WTC11 (cell line): ENCODE measurements at regions not wholly inside any gene's neighbourhood (a gene's known extent, or its start where the extent isn't known, plus 50 kb on each side); places are given as distances from the start of the nearest gene placed in this dataset.

Experiments used
- ATAC-seq: fragments of 200-7000 bp; cut with Tn5 transposase; 2 replicates; pipeline ENCODE4 v1.10.0; 2021; ENCODE audit warnings: mild to moderate bottlenecking, moderate library complexity
- CTCF ChIA-PET: fragments of 300-600 bp; sonication (Branson Sonifier 250); formaldehyde crosslinking; loops from one replicate; lab custom pipeline; 2021; ENCODE audit warnings: antibody characterized with exemption; lab: Charles Lee
- POLR2A ChIA-PET: fragments of 350-600 bp; sonication (Branson Sonifier 250); formaldehyde crosslinking; loops from one replicate; lab custom pipeline; 2021; ENCODE audit warnings: antibody characterized with exemption; lab: Charles Lee
- DNase-seq: peaks from one replicate; pipeline ENCODE4 v3.0.0; 2021; ENCODE audit warnings: low spot score
- H3K27ac Mint-ChIP-seq: 2 replicates; pipeline ENCODE4 v1.8.0; 2021; ENCODE audit warnings: mixed read lengths
- H3K27me3 Mint-ChIP-seq: 2 replicates; pipeline ENCODE4 v1.8.0; 2021; ENCODE audit warnings: low read depth, mild to moderate bottlenecking, moderate library complexity, mixed read lengths
- H3K36me3 Mint-ChIP-seq: 2 replicates; pipeline ENCODE4 v1.8.0; 2021; ENCODE audit warnings: mixed read lengths
- H3K4me1 Mint-ChIP-seq: 2 replicates; pipeline ENCODE4 v1.8.0; 2022; ENCODE audit warnings: mixed read lengths
- H3K4me3 Mint-ChIP-seq: 2 replicates; pipeline ENCODE4 v1.8.0; 2021; ENCODE audit warnings: mild to moderate bottlenecking, moderate library complexity, mixed read lengths
- H3K9me3 Mint-ChIP-seq: 2 replicates; pipeline ENCODE4 v1.8.0; 2021; ENCODE audit warnings: mixed read lengths
- AFF4 ChIP-seq: sonication (generic); formaldehyde crosslinking; IDR thresholded peaks from 2 replicates; pipeline ENCODE4 v1.8.1; 2023; ENCODE audit warnings: mild to moderate bottlenecking, missing genetic modification reagents, borderline replicate concordance
- ATF1 ChIP-seq: sonication (generic); formaldehyde crosslinking; IDR thresholded peaks from 2 replicates; pipeline ENCODE4 v1.8.1; 2023; ENCODE audit warnings: mild to moderate bottlenecking, moderate library complexity, missing genetic modification reagents
- ATF6 ChIP-seq: sonication (generic); formaldehyde crosslinking; IDR thresholded peaks from 2 replicates; pipeline ENCODE4 v1.8.1; 2023; ENCODE audit warnings: mild to moderate bottlenecking, missing genetic modification reagents
- E2F5 ChIP-seq: sonication (generic); formaldehyde crosslinking; IDR thresholded peaks from 2 replicates; pipeline ENCODE4 v1.8.1; 2022; ENCODE audit warnings: mild to moderate bottlenecking, moderate library complexity, missing genetic modification reagents
- FOXJ3 ChIP-seq: sonication (generic); formaldehyde crosslinking; IDR thresholded peaks from 2 replicates; pipeline ENCODE4 v1.9.0; 2021; ENCODE audit warnings: missing genetic modification reagents, mild to moderate bottlenecking, borderline replicate concordance
- GABPB1 ChIP-seq: sonication (generic); formaldehyde crosslinking; IDR thresholded peaks from 2 replicates; pipeline ENCODE4 v1.8.1; 2023; ENCODE audit warnings: mild to moderate bottlenecking, missing genetic modification reagents
- IRF1 ChIP-seq: sonication (generic); formaldehyde crosslinking; IDR thresholded peaks from 2 replicates; pipeline ENCODE4 v1.8.0; 2023; ENCODE audit warnings: missing genetic modification reagents
- NFATC4 ChIP-seq: fragments of 250-450 bp; sonication (Bioruptor Pico); IDR thresholded peaks from 2 replicates; pipeline ENCODE4 v1.9.0; 2021; ENCODE audit warnings: mild to moderate bottlenecking
- NFYB ChIP-seq: sonication (generic); formaldehyde crosslinking; conservative IDR thresholded peaks from 2 replicates; pipeline ENCODE4 v1.8.0; 2022; ENCODE audit warnings: low read depth, missing genetic modification reagents
- NR2C2 ChIP-seq: sonication (generic); formaldehyde crosslinking; IDR thresholded peaks from 2 replicates; pipeline ENCODE4 v1.8.0; 2022; ENCODE audit warnings: mild to moderate bottlenecking, missing genetic modification reagents
- RELA ChIP-seq: sonication (generic); formaldehyde crosslinking; IDR thresholded peaks from 2 replicates; pipeline ENCODE4 v1.8.1; 2022; ENCODE audit warnings: missing genetic modification reagents, mild to moderate bottlenecking, borderline replicate concordance
- TCF7 ChIP-seq: sonication (generic); formaldehyde crosslinking; IDR thresholded peaks from 2 replicates; pipeline ENCODE4 v1.8.0; 2022; ENCODE audit warnings: mild to moderate bottlenecking, low read depth, missing genetic modification reagents, moderate library complexity
- TEAD4 ChIP-seq: sonication (generic); formaldehyde crosslinking; IDR thresholded peaks from 2 replicates; pipeline ENCODE4 v1.8.0; 2022; ENCODE audit warnings: mild to moderate bottlenecking, missing genetic modification reagents
- TP53 ChIP-seq: sonication (generic); formaldehyde crosslinking; IDR thresholded peaks from 2 replicates; pipeline ENCODE4 v1.8.1; 2023; ENCODE audit warnings: mild to moderate bottlenecking, missing genetic modification reagents
- ZNF281 ChIP-seq: sonication (generic); formaldehyde crosslinking; IDR thresholded peaks from 2 replicates; pipeline ENCODE4 v1.8.0; 2023; ENCODE audit warnings: mild to moderate bottlenecking, missing genetic modification reagents
- ZNF317 ChIP-seq: sonication (generic); formaldehyde crosslinking; IDR thresholded peaks from 2 replicates; pipeline ENCODE4 v1.8.1; 2023; ENCODE audit warnings: low read depth, mild to moderate bottlenecking, moderate library complexity, missing genetic modification reagents, borderline replicate concordance
- ZNF532 ChIP-seq: fragments of 250-450 bp; sonication (Bioruptor Pico); IDR thresholded peaks from 2 replicates; pipeline ENCODE4 v1.9.0; 2021; ENCODE audit warnings: mild to moderate bottlenecking, borderline replicate concordance
- ZNF671 ChIP-seq: fragments of 250-450 bp; sonication (Bioruptor Pico); IDR thresholded peaks from 2 replicates; pipeline ENCODE4 v1.8.0; 2021; ENCODE audit warnings: mild to moderate bottlenecking

GRCh38 chr6:97882755-97883154, 599.7 kb upstream of the MMS22L start:
- DNase-seq (no peak), ATAC-seq (no peak)
- Mint-ChIP-seq H3K27ac (0 out of 2 replicates have a peak overlapping the region, but pooled peaks have one; percentile 25), H3K4me1 (peaks cover 50% of the 10 kb centered on the region), H3K36me3 (no peaks in the 10 kb centered on the region), H3K4me3 (no peak overlapping the region), H3K9me3 (no peaks in the 10 kb centered on the region), H3K27me3 (no peaks in the 10 kb centered on the region)
- ChIA-PET POLR2A (interaction anchor here (1.3 kb wide), 1 partner anchor 35 kb away, joined by 3 read pairs; no protein-coding TSS in a partner anchor), CTCF (no interaction called here)
- TF ChIP-seq RELA (CRISPR knock-in tag) (no peak), TEAD4 (CRISPR knock-in tag) (no peak), TCF7 (no peak), NR2C2 (CRISPR knock-in tag) (no peak), ATF6 (CRISPR knock-in tag) (no peak), ZNF317 (CRISPR knock-in tag) (no peak), AFF4 (CRISPR knock-in tag) (no peak), TP53 (CRISPR knock-in tag) (no peak), IRF1 (CRISPR knock-in tag) (no peak)

GRCh38 chr6:97885325-97885724, 602.3 kb upstream of the MMS22L start:
- no peak overlapping the region for H3K4me3 Mint-ChIP-seq
- ATAC-seq, result no peak
- ChIA-PET POLR2A (no interaction called here), CTCF (interaction anchor here (0.7 kb wide), 1 partner anchor 159 kb away, joined by 3 read pairs; no protein-coding TSS in a partner anchor)
- peaks cover 43% of the 10 kb centered on the region for H3K4me1 Mint-ChIP-seq
- DNase-seq, result no peak
- no peaks in the 10 kb centered on the region for H3K36me3 Mint-ChIP-seq
- no peaks in the 10 kb centered on the region for H3K9me3 Mint-ChIP-seq
- H3K27ac Mint-ChIP-seq, result peak overlapping the region; percentile 0; the same call in 1 of the 2 replicates
- H3K27me3 Mint-ChIP-seq, result no peaks in the 10 kb centered on the region
- TF ChIP-seq ZNF281 (CRISPR knock-in tag), result no peak
- no peak for TF ChIP-seq FOXJ3
- no peak for TF ChIP-seq NFATC4 (CRISPR knock-in tag)
- TF ChIP-seq ATF1 (CRISPR knock-in tag), result no peak
- no peak for TF ChIP-seq ZNF532 (CRISPR knock-in tag)
- no peak for TF ChIP-seq ZNF671 (CRISPR knock-in tag)
- TF ChIP-seq E2F5, result no peak
- no peak for TF ChIP-seq NFYB (CRISPR knock-in tag)
- no peak for TF ChIP-seq GABPB1 (CRISPR knock-in tag)
- TF ChIP-seq ATF6 (CRISPR knock-in tag), result no peak
- no peak for TF ChIP-seq TEAD4 (CRISPR knock-in tag)
